ENCODE measurements at regions not wholly inside any gene's neighbourhood (a gene's known extent, or its start where the extent isn't known, plus 50 kb on each side); places are given as distances from the start of the nearest gene placed in this dataset.

DNA sequence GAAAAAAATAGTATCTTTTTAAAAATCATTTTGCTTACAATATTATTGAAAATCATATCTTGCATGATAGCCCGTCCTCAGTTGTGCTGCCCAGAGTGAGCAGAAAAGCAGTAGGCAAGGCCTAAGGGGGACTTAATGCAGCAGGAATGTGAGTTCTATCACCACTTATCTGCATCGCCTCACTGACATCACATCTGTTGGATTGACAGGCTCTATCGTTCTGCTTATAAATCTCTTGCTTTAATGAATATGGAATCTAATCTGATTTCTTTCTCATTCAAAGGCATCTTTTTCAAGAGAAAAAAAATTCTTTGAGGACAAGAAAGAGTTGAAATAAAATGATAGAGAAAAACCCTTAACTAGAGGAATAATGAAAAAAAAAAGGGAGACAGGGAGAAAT is 249.9 kb downstream of the PAPSS1 start:
- TF ChIP-seq, protein P1, sequence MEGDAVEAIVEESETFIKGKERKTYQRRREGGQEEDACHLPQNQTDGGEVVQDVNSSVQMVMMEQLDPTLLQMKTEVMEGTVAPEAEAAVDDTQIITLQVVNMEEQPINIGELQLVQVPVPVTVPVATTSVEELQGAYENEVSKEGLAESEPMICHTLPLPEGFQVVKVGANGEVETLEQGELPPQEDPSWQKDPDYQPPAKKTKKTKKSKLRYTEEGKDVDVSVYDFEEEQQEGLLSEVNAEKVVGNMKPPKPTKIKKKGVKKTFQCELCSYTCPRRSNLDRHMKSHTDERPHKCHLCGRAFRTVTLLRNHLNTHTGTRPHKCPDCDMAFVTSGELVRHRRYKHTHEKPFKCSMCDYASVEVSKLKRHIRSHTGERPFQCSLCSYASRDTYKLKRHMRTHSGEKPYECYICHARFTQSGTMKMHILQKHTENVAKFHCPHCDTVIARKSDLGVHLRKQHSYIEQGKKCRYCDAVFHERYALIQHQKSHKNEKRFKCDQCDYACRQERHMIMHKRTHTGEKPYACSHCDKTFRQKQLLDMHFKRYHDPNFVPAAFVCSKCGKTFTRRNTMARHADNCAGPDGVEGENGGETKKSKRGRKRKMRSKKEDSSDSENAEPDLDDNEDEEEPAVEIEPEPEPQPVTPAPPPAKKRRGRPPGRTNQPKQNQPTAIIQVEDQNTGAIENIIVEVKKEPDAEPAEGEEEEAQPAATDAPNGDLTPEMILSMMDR (IDR thresholded peaks at IDR 0.05; ENCODE audit: borderline replicate concordance, extremely low read depth, low read length, poor library complexity, severe bottlenecking): no peak
- no peak for TF ChIP-seq EZH2 (IDR thresholded peaks at IDR 0.05; ENCODE audit: borderline replicate concordance, low read depth, low read length, severe bottlenecking)
